ENCODE measurements at regions not wholly inside any gene's neighbourhood (a gene's known extent, or its start where the extent isn't known, plus 50 kb on each side); places are given as distances from the start of the nearest gene placed in this dataset.
A peak's percentile ranks its signal among the peaks of the same experiment; 100 is the strongest.
"Not testable (repeated sequence)": the region's sequence is repeated elsewhere in the genome, so short reads cannot be mapped to it uniquely, and the experiment has no call there.

- no peak for DNase-seq (ENCODE audit: low read depth in 2 of 2)
Measured at GRCh38 chr5:174917976-174918554, 193.7 kb downstream of the MSX2 start.

GRCh38 chr5:174917435-174917834, 193.1 kb downstream of the MSX2 start:
- not testable (repeated sequence) for DNase-seq (ENCODE audit: low read depth in 2 of 2)

GRCh38 chr5:174916924-174917323, 192.5 kb downstream of the MSX2 start:
- not testable (repeated sequence) for DNase-seq (ENCODE audit: low read depth in 2 of 2)

GRCh38 chr5:174916227-174916626, 191.8 kb downstream of the MSX2 start:
- no peak for DNase-seq (ENCODE audit: low read depth in 2 of 2)

- DNase-seq (ENCODE audit: low read depth in 2 of 2), result no peak
Measured at GRCh38 chr5:174911118-174911517, 186.7 kb downstream of the MSX2 start.

- peak; percentile 26 to 33 for DNase-seq (ENCODE audit: low read depth in 2 of 2)
Measured at GRCh38 chr5:174910245-174910737, 185.9 kb downstream of the MSX2 start.

- DNase-seq (ENCODE audit: low read depth in 2 of 2), result no peak
Measured at GRCh38 chr5:174903172-174903732, 178.9 kb downstream of the MSX2 start.

- DNase-seq (ENCODE audit: low read depth in 2 of 2), result no peak
Measured at GRCh38 chr5:174901336-174901735, 177.0 kb downstream of the MSX2 start.

- DNase-seq (ENCODE audit: low read depth in 2 of 2), result no peak
Measured at GRCh38 chr5:174900240-174900865, 176.0 kb downstream of the MSX2 start.

GRCh38 chr5:174897281-174897950, 173.0 kb downstream of the MSX2 start:
- DNase-seq (ENCODE audit: low read depth in 2 of 2), result no peak

GRCh38 chr5:174895360-174895759, 171.0 kb downstream of the MSX2 start:
- DNase-seq (ENCODE audit: low read depth in 2 of 2), result no peak

- no peak for DNase-seq (ENCODE audit: low read depth in 2 of 2)
Measured at GRCh38 chr5:174892742-174893141, 168.4 kb downstream of the MSX2 start.

- not testable (repeated sequence) for DNase-seq (ENCODE audit: low read depth in 2 of 2)
Measured at GRCh38 chr5:174880412-174881200, 156.2 kb downstream of the MSX2 start.

- no peak for DNase-seq (ENCODE audit: low read depth in 2 of 2)
Measured at GRCh38 chr5:174877987-174878386, 153.6 kb downstream of the MSX2 start.

- DNase-seq (ENCODE audit: low read depth in 2 of 2), result no peak
Measured at GRCh38 chr5:174872271-174872670, 147.9 kb downstream of the MSX2 start.

GRCh38 chr5:174852143-174852542, 127.8 kb downstream of the MSX2 start:
- no peak for DNase-seq (ENCODE audit: low read depth in 2 of 2)

- DNase-seq (ENCODE audit: low read depth in 2 of 2), result no peak
Measured at GRCh38 chr5:174850565-174851169, 126.3 kb downstream of the MSX2 start.

- no peak for DNase-seq (ENCODE audit: low read depth in 2 of 2)
Measured at GRCh38 chr5:174849426-174849825, 125.0 kb downstream of the MSX2 start.

- DNase-seq (ENCODE audit: low read depth in 2 of 2), result no peak
Measured at GRCh38 chr5:174844971-174845370, 120.6 kb downstream of the MSX2 start.

- no peak for DNase-seq (ENCODE audit: low read depth in 2 of 2)
Measured at GRCh38 chr5:174843263-174844250, 119.2 kb downstream of the MSX2 start.
